ENCODE measurements at regions not wholly inside any gene's neighbourhood (a gene's known extent, or its start where the extent isn't known, plus 50 kb on each side); places are given as distances from the start of the nearest gene placed in this dataset.

DNA sequence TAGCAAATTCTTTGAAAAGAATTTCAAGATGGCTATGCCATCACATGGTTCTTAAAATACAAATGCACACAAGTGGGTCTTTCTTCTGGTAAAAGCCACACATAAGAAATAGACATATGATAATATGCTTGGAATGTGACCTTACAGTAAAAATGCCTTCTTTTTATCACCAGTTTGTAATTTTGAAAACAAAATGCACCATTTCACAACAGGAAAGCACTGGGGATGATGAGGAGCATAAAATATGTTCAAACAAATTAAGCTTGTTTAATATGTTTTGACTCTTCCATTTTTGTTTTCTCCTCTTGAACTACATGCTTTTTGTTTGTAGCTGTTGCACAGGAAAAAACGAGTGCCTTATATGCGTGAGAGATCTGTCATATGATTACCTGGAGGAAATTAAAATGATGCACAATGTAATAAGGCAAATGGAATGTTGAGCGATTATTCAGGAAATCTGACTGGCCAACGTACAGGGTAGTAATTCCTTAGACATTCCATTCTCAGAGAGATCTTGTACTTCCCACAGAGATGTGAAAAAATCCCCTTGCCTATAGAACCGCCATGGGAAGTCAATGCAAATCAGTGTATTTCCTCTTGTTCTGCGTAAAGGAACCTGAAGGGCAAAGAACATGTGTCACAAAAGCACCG, 911.6 kb downstream of the TFAP2A start:
- ATAC-seq, result no peak
- Histone ChIP-seq H3K36me3 (ENCODE audit: low read depth) (no peaks in the 10 kb centered on the region), H3K9me3 (no peaks in the 10 kb centered on the region), H3K4me3 (no peak overlapping the region), H3K4me1 (ENCODE audit: low read depth) (no peaks in the 10 kb centered on the region)
- no peak for DNase-seq
- TF ChIP-seq, protein P1, sequence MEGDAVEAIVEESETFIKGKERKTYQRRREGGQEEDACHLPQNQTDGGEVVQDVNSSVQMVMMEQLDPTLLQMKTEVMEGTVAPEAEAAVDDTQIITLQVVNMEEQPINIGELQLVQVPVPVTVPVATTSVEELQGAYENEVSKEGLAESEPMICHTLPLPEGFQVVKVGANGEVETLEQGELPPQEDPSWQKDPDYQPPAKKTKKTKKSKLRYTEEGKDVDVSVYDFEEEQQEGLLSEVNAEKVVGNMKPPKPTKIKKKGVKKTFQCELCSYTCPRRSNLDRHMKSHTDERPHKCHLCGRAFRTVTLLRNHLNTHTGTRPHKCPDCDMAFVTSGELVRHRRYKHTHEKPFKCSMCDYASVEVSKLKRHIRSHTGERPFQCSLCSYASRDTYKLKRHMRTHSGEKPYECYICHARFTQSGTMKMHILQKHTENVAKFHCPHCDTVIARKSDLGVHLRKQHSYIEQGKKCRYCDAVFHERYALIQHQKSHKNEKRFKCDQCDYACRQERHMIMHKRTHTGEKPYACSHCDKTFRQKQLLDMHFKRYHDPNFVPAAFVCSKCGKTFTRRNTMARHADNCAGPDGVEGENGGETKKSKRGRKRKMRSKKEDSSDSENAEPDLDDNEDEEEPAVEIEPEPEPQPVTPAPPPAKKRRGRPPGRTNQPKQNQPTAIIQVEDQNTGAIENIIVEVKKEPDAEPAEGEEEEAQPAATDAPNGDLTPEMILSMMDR (IDR thresholded peaks at IDR 0.05), result no peak
- intact Hi-C loops (cut with DNase I, micrococcal nuclease), result no loop called here

DNA sequence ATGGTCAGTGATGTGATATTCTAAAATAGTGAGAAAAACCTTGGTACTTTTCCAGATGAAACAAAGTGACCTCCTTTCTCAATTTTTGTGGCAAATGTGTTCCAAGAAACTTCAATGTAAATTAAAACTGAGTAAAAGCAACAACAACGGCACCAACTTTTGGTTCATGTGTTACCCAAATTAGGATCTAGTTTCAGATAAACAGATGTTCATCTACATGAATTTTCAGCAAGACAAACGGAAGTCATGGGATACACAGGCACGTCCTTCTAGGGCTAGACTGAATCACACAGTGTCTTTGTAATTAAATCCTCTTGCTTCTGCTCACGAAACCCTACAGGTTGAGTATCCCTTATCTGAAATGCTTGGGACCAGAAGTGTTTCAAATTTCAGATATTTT, 915.2 kb downstream of the TFAP2A start:
- ATAC-seq (no peak), DNase-seq (no peak)

DNA sequence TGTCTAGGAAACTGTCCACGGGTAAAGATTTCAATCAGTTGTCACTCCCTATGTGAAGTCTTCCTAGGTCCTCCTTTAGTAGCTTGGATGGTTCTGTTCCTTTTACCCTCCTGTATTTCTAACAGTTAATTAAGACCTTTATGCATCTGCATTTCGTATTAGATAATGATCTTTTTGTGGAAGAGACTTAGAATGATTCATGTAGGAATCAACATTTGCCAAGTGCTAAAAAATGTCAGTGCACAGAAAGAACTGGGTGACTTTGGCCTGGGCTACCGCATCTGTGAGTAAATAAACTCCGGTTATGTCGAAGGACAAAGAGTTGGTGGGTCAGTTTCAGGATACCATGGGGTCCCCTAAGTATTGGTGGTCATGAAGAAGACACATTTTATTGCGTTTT, 918.0 kb downstream of the TFAP2A start:
- intact Hi-C loops (cut with DNase I, micrococcal nuclease), result no loop called here
- Histone ChIP-seq H3K36me3 (ENCODE audit: low read depth) (no peaks in the 10 kb centered on the region), H3K4me3 (no peak overlapping the region), H3K4me1 (ENCODE audit: low read depth) (no peaks in the 10 kb centered on the region), H3K9me3 (no peaks in the 10 kb centered on the region)
- TF ChIP-seq, protein P1 (IDR thresholded peaks at IDR 0.05), result no peak
- DNase-seq, result no peak
- ATAC-seq, result no peak

More for the DNA sequence above, 915.2 kb downstream of the TFAP2A start:
- Histone ChIP-seq H3K4me1 (ENCODE audit: low read depth) (no peaks in the 10 kb centered on the region), H3K9me3 (no peaks in the 10 kb centered on the region), H3K36me3 (ENCODE audit: low read depth) (no peaks in the 10 kb centered on the region), H3K4me3 (no peak overlapping the region)
- TF ChIP-seq, protein P1 (IDR thresholded peaks at IDR 0.05), result no peak
- intact Hi-C loops (cut with DNase I, micrococcal nuclease), result no loop called here

DNA sequence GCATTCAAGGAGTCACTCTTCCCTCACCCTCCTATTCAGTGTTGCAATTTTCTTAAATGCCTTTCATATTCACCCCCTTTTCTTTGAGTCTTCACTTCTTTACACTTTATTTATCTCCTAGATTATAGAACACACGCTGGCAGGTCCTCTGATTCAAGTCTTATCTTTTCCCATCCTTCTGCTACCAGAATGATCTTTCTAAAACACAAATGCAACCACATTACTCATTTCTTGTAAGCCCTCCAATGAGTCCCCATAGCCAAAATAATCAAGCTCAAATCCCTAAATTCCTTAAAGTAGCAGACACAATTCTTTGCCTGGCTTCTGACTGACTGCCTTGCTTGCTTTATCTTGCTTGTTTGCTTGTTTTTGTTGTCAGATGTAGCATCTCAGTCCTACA, 920.0 kb downstream of the TFAP2A start:
- no peak for DNase-seq
- ATAC-seq, result no peak

DNA sequence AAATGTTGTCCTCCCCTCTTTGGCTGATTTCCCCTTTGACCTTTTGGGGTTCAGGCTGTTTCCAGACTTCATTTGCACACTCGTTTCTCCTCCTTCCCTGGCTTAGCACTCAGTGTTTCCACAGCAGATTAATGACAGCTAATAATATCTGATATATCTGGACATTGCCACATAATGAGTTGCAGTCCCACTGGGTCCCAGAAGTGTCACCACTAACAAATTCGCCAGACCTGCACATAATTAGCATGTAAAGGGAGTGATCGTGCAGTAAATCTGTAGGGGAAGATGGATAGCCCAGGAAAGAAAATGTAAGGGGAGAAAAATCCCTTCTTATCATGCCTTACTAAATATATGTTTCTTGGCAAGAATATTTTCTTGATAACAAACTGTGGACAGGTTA, 922.1 kb downstream of the TFAP2A start:
- Histone ChIP-seq H3K4me1 (ENCODE audit: low read depth) (no peaks in the 10 kb centered on the region), H3K4me3 (no peak overlapping the region), H3K36me3 (ENCODE audit: low read depth) (no peaks in the 10 kb centered on the region), H3K9me3 (no peaks in the 10 kb centered on the region)
- no peak for ATAC-seq
- no peak for DNase-seq
- TF ChIP-seq, protein P1 (IDR thresholded peaks at IDR 0.05), result no peak
- intact Hi-C loops (cut with DNase I, micrococcal nuclease), result no loop called here

More for the DNA sequence above, 920.0 kb downstream of the TFAP2A start:
- H3K4me3 ChIP-seq, result no peak overlapping the region
- TF ChIP-seq, protein P1 (IDR thresholded peaks at IDR 0.05), result no peak
- H3K36me3 ChIP-seq (ENCODE audit: low read depth), result no peaks in the 10 kb centered on the region
- no peaks in the 10 kb centered on the region for H3K9me3 ChIP-seq
- intact Hi-C loops (cut with DNase I, micrococcal nuclease), result no loop called here
- H3K4me1 ChIP-seq (ENCODE audit: low read depth), result no peaks in the 10 kb centered on the region

DNA sequence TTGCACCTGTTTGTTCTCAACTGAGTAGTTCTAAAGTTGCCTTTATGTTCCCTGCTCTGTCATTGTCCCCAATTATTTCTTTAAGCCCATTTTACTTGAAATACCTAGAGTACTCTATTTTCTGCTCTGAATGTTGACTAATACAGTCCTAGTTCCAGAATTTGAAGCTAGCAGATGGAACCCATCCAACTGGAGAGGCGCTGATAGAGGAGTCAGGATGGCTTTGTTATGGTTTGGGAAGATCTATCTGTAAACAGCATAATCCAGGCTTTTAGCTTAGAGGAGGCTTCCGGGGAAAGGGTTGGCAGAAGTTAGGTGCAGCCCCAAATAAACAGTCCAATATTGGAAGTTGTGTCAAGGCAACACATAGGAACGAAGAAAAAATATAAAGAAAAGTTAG, 927.7 kb downstream of the TFAP2A start:
- intact Hi-C loops (cut with DNase I, micrococcal nuclease), result no loop called here
- H3K4me3 ChIP-seq, result no peak overlapping the region
- no peaks in the 10 kb centered on the region for H3K4me1 ChIP-seq (ENCODE audit: low read depth)
- H3K9me3 ChIP-seq, result no peaks in the 10 kb centered on the region
- no peak for DNase-seq
- TF ChIP-seq, protein P1 (IDR thresholded peaks at IDR 0.05), result no peak
- no peak for ATAC-seq
- no peaks in the 10 kb centered on the region for H3K36me3 ChIP-seq (ENCODE audit: low read depth)
